ENCODE measurements at regions not wholly inside any gene's neighbourhood (a gene's known extent, or its start where the extent isn't known, plus 50 kb on each side); places are given as distances from the start of the nearest gene placed in this dataset.

DNA sequence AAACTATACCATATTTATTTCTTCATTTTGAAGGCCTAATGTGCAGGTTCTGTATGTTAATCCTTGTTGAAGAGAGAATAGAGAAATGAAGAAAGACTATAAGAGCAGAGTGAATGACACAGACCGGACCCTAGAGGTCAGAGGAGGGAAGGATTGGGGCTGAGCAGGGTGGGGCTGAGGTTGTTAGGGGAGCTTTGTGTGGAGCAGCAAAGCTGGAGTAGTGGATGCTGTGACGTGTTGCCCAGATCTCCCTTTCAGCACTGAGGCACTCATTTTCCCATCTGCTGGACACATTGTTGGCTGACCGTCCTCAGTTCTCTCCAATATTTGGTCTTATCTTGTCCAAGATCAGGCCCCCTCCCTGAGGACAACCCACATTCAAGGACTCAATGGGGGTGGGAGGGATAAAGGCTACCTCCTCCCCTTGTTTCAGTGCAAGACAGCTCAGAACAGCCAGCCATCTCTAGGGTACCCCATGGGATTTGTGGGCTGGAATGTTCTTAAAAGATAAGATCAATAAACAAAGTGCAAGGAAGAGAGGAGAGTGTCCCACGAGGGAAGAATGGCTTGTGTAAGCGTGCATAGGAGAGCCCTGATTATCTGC is 143.6 kb downstream of the TDRD15 start:
- no peaks in the 10 kb centered on the region for H3K9me3 ChIP-seq
- H3K4me1 ChIP-seq, result peaks cover 19% of the 10 kb centered on the region
- TF ChIP-seq POLR2A (IDR thresholded peaks at IDR 0.05) (no peak), POLR2AphosphoS5 (IDR thresholded peaks at IDR 0.05; ENCODE audit: insufficient read depth in 1 of 2, low read depth in 1 of 2) (no peak)
- TF ChIP-seq, protein P1, sequence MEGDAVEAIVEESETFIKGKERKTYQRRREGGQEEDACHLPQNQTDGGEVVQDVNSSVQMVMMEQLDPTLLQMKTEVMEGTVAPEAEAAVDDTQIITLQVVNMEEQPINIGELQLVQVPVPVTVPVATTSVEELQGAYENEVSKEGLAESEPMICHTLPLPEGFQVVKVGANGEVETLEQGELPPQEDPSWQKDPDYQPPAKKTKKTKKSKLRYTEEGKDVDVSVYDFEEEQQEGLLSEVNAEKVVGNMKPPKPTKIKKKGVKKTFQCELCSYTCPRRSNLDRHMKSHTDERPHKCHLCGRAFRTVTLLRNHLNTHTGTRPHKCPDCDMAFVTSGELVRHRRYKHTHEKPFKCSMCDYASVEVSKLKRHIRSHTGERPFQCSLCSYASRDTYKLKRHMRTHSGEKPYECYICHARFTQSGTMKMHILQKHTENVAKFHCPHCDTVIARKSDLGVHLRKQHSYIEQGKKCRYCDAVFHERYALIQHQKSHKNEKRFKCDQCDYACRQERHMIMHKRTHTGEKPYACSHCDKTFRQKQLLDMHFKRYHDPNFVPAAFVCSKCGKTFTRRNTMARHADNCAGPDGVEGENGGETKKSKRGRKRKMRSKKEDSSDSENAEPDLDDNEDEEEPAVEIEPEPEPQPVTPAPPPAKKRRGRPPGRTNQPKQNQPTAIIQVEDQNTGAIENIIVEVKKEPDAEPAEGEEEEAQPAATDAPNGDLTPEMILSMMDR (IDR thresholded peaks at IDR 0.05), result no peak
- intact Hi-C loops (cut with DNase I), result no loop called here
- no peak overlapping the region for H3K27ac ChIP-seq
- no peak overlapping the region for H3K4me3 ChIP-seq
- no peak for DNase-seq (ENCODE audit: extremely low spot score in 2 of 2)
- H3K36me3 ChIP-seq, result no peaks in the 10 kb centered on the region
- H3K27me3 ChIP-seq, result no peaks in the 10 kb centered on the region

DNA sequence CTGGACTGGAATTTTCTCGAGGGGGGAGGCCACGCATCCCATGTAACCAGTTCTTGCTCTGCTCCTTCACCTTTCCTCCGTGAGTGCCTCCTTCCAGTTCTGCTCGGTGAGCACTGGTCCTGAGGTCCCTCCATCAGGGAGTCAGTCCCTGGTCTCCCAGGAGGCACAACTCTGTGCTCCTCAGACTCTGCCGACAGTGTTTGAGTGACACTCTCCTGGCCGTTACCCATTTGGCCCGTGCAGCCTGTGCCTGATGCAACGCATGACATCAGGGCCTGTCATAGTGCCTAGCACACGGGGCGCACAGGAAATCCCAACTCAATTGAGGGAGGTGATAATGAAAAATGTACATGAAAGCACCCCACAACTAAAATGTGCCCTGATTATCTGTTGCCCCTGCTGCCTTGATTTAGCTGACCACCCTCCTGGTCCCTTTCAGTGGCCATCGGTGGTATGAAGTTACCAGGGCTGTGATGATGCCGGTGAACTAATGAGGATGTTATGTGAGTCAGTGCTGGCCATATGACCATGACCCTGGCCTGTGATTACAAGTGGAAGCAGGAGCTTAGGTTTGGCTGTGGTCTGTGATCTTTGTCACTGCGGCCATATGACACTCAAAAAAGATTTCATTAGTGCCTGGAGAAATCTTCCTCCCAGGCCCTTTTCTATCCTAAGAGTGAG is 144.6 kb downstream of the TDRD15 start:
- H3K27ac ChIP-seq, result no peak overlapping the region
- H3K4me3 ChIP-seq, result no peak overlapping the region
- H3K9me3 ChIP-seq, result no peaks in the 10 kb centered on the region
- peaks cover 19% of the 10 kb centered on the region for H3K4me1 ChIP-seq
- H3K36me3 ChIP-seq, result no peaks in the 10 kb centered on the region
- intact Hi-C loops (cut with DNase I), result no loop called here
- H3K27me3 ChIP-seq, result no peaks in the 10 kb centered on the region
- DNase-seq (ENCODE audit: extremely low spot score in 2 of 2), result no peak
- TF ChIP-seq POLR2A (IDR thresholded peaks at IDR 0.05) (no peak), POLR2AphosphoS5 (IDR thresholded peaks at IDR 0.05; ENCODE audit: insufficient read depth in 1 of 2, low read depth in 1 of 2) (no peak)
- TF ChIP-seq, protein P1 (IDR thresholded peaks at IDR 0.05), result no peak

DNA sequence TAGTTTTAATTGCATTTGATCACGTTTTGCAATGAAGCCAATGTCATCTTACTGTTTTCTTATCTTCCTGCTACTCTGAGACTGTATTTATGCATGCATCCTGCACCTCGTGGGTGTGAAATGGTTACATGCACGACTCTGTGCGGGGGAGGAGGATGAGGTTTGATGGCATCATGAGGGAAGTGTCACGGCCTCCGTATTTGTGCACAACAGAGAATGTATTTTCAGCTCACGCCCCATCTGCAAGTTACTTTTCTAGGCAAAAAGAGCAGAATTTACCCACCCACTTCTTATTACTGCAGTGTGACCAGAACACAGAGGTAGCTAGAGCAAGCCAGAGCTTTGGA is 145.1 kb downstream of the TDRD15 start:
- Histone ChIP-seq H3K27ac (no peak overlapping the region), H3K9me3 (no peaks in the 10 kb centered on the region), H3K36me3 (no peaks in the 10 kb centered on the region), H3K4me1 (peaks cover 19% of the 10 kb centered on the region), H3K27me3 (no peaks in the 10 kb centered on the region), H3K4me3 (no peak overlapping the region)
- intact Hi-C loops (cut with DNase I), result no loop called here
- TF ChIP-seq POLR2A (IDR thresholded peaks at IDR 0.05), result no peak
- no peak for DNase-seq (ENCODE audit: extremely low spot score in 2 of 2)

DNA sequence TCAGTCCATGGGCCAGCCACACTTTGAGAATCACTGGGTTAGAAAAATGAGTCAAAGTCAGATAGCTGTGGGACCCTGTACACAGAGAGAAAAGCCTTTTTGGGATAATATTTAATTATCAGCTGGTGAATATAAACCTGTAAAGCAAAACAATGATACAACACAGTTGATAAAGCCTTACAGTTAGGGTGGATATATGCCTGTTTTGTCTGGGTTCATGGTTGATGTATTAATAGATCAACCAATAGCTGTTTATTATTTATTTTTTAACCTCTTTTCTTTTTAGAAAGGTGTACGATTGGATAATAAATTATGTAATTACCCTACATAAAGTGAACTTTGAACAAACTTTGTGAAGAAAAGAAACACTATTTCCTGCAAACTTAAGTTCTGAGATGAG is 145.6 kb downstream of the TDRD15 start:
- H3K27me3 ChIP-seq, result no peaks in the 10 kb centered on the region
- no peak for DNase-seq (ENCODE audit: extremely low spot score in 2 of 2)
- no peak overlapping the region for H3K4me3 ChIP-seq
- H3K4me1 ChIP-seq, result peaks cover 19% of the 10 kb centered on the region
- TF ChIP-seq, protein P1 (IDR thresholded peaks at IDR 0.05), result no peak
- no peak for TF ChIP-seq POLR2A (IDR thresholded peaks at IDR 0.05)
- TF ChIP-seq POLR2AphosphoS5 (IDR thresholded peaks at IDR 0.05; ENCODE audit: insufficient read depth in 1 of 2, low read depth in 1 of 2), result no peak
- intact Hi-C loops (cut with DNase I), result no loop called here
- H3K27ac ChIP-seq, result no peak overlapping the region
- H3K9me3 ChIP-seq, result no peaks in the 10 kb centered on the region
- H3K36me3 ChIP-seq, result no peaks in the 10 kb centered on the region

DNA sequence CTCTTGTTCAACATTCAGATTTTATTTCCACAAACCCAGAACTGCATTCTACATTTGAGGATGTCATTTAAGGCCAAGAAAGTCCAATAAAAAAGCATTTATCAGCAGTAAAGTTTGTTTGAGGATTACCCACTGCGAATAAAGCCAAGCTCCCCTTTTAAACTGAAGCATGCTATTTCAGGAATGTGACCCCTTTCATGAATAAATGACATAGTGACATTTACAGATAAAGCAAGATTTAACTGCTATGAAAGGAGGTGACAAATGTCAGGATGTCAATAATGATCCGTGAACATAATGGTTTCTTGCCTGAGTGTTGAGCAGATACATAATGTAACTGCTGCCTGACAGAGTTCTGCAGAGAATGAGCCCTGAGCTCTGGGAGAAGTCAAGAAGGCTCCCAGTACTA is 146.3 kb downstream of the TDRD15 start:
- Histone ChIP-seq H3K36me3 (no peaks in the 10 kb centered on the region), H3K27ac (peak overlapping the region; percentile 27), H3K27me3 (no peaks in the 10 kb centered on the region), H3K4me1 (peaks cover 19% of the 10 kb centered on the region), H3K9me3 (no peaks in the 10 kb centered on the region), H3K4me3 (no peak overlapping the region)
- TF ChIP-seq, protein P1 (IDR thresholded peaks at IDR 0.05), result no peak
- TF ChIP-seq POLR2A (IDR thresholded peaks at IDR 0.05), result no peak
- intact Hi-C loops (cut with DNase I), result no loop called here
- no peak for DNase-seq (ENCODE audit: extremely low spot score in 2 of 2)

Data from vagina (tissue), 2 donors.